ENCODE measurements at regions not wholly inside any gene's neighbourhood (a gene's known extent, or its start where the extent isn't known, plus 50 kb on each side); places are given as distances from the start of the nearest gene placed in this dataset.

GRCh38 chr9:30116673-30117217 lies 2267.7 kb upstream of the ACO1 start:
- TF ChIP-seq, protein P1, sequence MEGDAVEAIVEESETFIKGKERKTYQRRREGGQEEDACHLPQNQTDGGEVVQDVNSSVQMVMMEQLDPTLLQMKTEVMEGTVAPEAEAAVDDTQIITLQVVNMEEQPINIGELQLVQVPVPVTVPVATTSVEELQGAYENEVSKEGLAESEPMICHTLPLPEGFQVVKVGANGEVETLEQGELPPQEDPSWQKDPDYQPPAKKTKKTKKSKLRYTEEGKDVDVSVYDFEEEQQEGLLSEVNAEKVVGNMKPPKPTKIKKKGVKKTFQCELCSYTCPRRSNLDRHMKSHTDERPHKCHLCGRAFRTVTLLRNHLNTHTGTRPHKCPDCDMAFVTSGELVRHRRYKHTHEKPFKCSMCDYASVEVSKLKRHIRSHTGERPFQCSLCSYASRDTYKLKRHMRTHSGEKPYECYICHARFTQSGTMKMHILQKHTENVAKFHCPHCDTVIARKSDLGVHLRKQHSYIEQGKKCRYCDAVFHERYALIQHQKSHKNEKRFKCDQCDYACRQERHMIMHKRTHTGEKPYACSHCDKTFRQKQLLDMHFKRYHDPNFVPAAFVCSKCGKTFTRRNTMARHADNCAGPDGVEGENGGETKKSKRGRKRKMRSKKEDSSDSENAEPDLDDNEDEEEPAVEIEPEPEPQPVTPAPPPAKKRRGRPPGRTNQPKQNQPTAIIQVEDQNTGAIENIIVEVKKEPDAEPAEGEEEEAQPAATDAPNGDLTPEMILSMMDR (conservative IDR thresholded peaks at IDR 0.05): no peak
- no peak for TF ChIP-seq ZFX (IDR thresholded peaks at IDR 0.05)
- H3K27ac ChIP-seq: no peak overlapping the region

DNA sequence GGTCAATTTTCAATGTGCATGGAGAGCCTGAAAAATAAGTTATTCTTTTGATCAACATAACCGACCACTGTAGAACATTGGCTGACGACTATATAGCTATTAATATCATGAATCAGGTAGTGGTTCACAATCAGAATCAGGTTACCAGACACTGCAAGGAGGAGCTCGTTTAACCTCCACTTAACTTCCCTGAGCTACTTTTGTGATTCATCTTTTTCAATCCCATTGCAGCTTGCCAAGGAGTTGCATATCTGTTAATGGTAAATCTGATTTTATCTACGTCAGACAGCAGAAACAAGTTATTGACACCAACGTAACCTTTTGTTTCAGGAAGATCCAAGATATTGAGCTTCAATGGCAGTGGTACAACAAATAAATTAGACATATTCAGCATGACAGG lies 2263.8 kb upstream of the ACO1 start:
- no peak overlapping the region for H3K27ac ChIP-seq
- no peak for TF ChIP-seq ZFX (IDR thresholded peaks at IDR 0.05)
- TF ChIP-seq, protein P1 (conservative IDR thresholded peaks at IDR 0.05): no peak

DNA sequence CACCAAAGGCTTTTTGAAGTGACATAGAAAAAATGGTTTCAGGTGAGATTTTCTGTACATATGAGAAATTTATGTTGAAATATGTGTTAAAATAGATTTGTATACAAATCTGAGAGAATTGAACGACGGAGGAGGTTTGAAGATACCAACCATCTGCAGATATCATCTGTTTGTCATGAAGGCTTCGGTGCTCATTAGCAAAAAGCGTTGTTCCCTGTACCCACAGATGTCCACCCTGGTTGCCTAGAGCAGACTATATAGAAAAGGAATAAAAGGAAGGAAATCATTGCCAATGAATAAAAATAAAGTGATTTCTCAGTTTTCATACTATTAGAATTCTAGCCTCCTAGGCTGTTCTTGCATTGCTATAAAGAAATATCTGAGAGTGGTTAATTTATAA lies 2262.8 kb upstream of the ACO1 start:
- no peak for TF ChIP-seq ZFX (IDR thresholded peaks at IDR 0.05)
- TF ChIP-seq, protein P1 (conservative IDR thresholded peaks at IDR 0.05): no peak

GRCh38 chr9:30125881-30126280 lies 2258.6 kb upstream of the ACO1 start:
- no peak for TF ChIP-seq ZFX (IDR thresholded peaks at IDR 0.05)
- TF ChIP-seq, protein P1 (conservative IDR thresholded peaks at IDR 0.05): no peak
- H3K27ac ChIP-seq: no peak overlapping the region

More for the DNA sequence above, 2262.8 kb upstream of the ACO1 start:
- H3K27ac ChIP-seq: no peak overlapping the region

GRCh38 chr9:30127371-30127770 lies 2257.1 kb upstream of the ACO1 start:
- H3K27ac ChIP-seq: no peak overlapping the region
- TF ChIP-seq, protein P1 (conservative IDR thresholded peaks at IDR 0.05): no peak
- no peak for TF ChIP-seq ZFX (IDR thresholded peaks at IDR 0.05)

- no peak overlapping the region for H3K27ac ChIP-seq
- TF ChIP-seq ZFX (IDR thresholded peaks at IDR 0.05): no peak
- TF ChIP-seq, protein P1 (conservative IDR thresholded peaks at IDR 0.05): no peak
Observed at GRCh38 chr9:30140407-30140806, 2244.0 kb upstream of the ACO1 start.

DNA sequence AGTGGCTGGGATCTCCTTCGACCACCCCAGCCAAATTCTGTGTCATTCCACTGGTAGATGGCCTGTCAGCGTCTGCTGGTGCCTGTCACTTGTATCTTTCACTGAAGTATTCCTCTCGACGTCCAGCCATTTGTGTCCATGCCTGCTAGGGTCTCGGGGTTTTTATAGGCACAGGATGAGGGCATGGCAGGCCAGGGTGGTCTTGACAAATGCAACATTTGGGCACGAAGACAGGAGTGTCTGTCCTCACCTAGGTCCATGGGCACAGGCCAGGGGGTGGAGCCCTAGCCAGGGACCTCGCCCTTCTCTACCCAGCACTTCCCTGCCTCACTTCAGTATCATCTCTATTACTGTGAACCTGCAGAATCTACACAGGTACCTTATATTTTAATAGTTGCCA lies 2223.9 kb upstream of the ACO1 start:
- TF ChIP-seq, protein P1 (conservative IDR thresholded peaks at IDR 0.05): no peak
- no peak for TF ChIP-seq ZFX (IDR thresholded peaks at IDR 0.05)
- H3K27ac ChIP-seq: no peak overlapping the region

Data from C4-2B (cell line).